ENCODE measurements at regions not wholly inside any gene's neighbourhood (a gene's known extent, or its start where the extent isn't known, plus 50 kb on each side); places are given as distances from the start of the nearest gene placed in this dataset.

GRCh38 chr7:118087126-118087525, 96.8 kb upstream of the LSM8 start:
- DNase-seq: no peak

- DNase-seq: no peak
Observed at GRCh38 chr7:118094044-118094443, 89.9 kb upstream of the LSM8 start.

GRCh38 chr7:118104812-118105441, 79.0 kb upstream of the LSM8 start:
- DNase-seq: no peak

GRCh38 chr7:118109607-118110006, 74.4 kb upstream of the LSM8 start:
- no peak for DNase-seq

- DNase-seq: no peak
Observed at GRCh38 chr7:118110178-118110925, 73.6 kb upstream of the LSM8 start.

- DNase-seq: no peak
Observed at GRCh38 chr7:118111347-118111746, 72.6 kb upstream of the LSM8 start.

- DNase-seq: no peak
Observed at GRCh38 chr7:118114175-118114574, 69.8 kb upstream of the LSM8 start.

GRCh38 chr7:118129041-118129795, 54.7 kb upstream of the LSM8 start:
- no peak for DNase-seq

- DNase-seq: no peak
Observed at GRCh38 chr7:118132764-118133163, 51.2 kb upstream of the LSM8 start.

All from stimulated activated CD4-positive, alpha-beta T cell treated with anti-CD3 and anti-CD28 coated beads, Interleukin-15, amount 100 ng/mL, for 24 hours (primary cell).